ENCODE measurements at regions not wholly inside any gene's neighbourhood (a gene's known extent, or its start where the extent isn't known, plus 50 kb on each side); places are given as distances from the start of the nearest gene placed in this dataset.

DNA sequence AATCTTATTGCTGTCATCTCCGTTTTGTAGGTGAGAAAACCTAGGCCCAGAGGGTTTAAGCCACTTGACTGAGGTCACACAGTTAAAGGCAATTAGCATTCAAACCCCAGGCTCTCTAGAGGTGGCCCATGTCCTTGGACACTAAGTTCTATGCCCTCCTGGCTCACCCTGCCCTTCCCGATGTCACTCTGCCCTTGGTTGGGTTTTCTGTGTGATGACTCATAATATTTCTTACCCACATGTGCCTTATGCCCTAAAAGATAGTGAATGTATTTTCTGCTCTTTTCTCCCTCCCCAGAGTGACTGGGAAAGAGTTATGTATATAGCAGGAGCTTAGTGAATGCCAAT is 174.5 kb upstream of the PITX1 start:
- TF ChIP-seq SUZ12 (IDR thresholded peaks at IDR 0.05) (no peak), L3MBTL2 (conservative IDR thresholded peaks at IDR 0.05) (no peak), ARNT (IDR thresholded peaks at IDR 0.05) (no peak), TARDBP (IDR thresholded peaks at IDR 0.05) (no peak), FOXM1 (IDR thresholded peaks at IDR 0.05; ENCODE audit: borderline replicate concordance) (no peak), SP1 (IDR thresholded peaks at IDR 0.05) (no peak), HDGF (IDR thresholded peaks at IDR 0.05; ENCODE audit: borderline replicate concordance) (no peak), FOXK2 (IDR thresholded peaks at IDR 0.05) (no peak)

Measured in HEK293T (cell line).